HK-2 (cell line): ENCODE measurements at regions not wholly inside any gene's neighbourhood (a gene's known extent, or its start where the extent isn't known, plus 50 kb on each side); places are given as distances from the start of the nearest gene placed in this dataset.

Experiments
- DNase-seq: peaks from one replicate; pipeline ENCODE4 v3.0.0-alpha.2; 2018; ENCODE audit not compliant: unreplicated experiment

DNA sequence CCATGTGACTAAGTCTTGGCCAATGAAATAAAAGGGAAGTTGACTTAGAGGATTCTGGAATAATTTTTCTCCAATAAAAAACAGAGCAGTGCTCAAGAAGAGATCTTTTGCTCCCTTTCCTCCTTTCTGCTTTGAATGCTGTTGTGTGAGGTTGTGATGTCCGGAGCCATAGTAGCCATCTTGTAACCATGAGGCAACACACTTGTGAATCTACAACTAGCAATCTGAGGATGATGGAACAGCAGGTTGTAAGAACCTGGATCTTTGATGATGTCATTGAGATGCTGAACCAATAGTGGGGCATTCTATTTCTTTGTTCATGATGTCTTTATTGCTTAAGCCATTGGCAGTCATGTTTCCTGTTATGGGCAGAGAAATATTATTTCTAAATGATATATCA is 230.0 kb upstream of the SRRM4 start:
- DNase-seq, result no peak

DNA sequence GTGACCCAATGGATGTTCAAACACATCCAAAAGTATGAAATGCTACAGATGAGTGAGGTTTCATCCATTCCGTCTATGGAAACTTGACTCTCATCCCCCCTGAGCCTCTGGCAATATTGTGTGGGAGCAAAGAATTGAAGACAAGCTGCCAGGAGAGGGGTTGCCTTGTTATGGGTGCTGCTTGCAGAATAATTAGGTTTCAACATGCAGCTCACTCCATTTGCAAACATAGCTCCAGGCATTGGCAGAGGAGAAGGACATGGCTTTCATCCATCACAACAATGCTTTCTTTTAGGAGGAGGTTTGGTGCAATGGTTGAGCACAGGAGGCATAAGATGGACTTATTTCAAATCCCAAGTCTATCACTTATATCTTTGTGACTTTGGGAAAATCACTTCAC is 220.7 kb upstream of the SRRM4 start:
- no peak for DNase-seq

DNA sequence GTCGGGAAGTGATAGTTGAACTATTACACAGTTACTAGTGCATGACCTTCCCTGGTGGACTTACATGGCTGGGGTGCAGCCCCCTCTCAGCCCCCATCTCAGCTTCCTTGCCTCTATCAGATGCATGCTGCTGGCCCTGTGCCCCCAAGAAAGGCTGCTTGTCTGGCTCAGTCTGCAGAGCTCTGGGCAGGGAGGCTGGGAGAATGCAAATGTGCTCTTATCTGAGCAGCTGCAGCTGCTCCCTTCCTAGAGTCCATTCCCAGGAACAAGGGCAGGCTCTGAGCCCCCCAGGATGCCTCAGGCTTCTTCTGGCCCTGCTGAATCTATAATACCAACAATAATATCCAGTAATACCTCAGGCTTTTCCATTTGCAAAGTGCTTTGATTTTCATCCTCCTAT is 218.1 kb upstream of the SRRM4 start:
- DNase-seq, result no peak

DNA sequence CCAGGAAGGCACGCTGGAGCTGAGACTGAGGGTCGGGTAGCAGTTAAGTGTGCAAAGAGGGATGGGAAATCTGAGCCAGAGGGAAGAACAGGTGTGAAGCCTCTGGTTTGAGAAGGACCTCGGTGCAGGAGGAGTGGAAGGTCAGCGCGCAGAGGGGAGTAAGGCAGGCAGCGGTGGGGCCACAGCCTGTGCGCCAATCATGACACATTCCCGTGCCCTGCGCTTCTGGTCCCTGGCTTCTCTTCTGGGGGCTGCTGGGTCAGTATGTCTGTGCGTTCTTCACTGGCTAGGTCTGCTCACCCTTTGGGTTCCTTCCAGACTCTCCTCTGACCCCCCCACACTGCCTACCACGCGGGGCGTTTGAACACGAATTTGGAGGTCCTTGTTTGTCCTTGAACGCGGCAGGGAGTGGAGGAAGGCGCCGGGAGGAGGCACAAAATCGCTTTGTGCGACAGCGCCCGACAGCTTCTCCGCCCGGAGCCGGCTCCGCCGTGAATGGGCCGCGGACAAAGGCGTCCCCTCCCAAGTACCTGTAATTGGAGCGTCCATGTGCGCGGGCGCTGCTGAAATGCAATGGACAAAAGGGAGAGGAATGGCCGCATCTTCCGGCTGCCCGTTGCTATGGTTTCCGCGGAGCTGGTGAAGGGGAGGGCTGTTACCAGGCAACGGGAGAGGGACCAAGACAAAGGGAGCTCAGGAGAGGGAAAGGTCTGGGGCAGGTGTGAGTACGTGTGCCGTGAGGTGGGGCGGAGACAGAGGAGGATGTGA is 207.2 kb upstream of the SRRM4 start:
- no peak for DNase-seq

DNA sequence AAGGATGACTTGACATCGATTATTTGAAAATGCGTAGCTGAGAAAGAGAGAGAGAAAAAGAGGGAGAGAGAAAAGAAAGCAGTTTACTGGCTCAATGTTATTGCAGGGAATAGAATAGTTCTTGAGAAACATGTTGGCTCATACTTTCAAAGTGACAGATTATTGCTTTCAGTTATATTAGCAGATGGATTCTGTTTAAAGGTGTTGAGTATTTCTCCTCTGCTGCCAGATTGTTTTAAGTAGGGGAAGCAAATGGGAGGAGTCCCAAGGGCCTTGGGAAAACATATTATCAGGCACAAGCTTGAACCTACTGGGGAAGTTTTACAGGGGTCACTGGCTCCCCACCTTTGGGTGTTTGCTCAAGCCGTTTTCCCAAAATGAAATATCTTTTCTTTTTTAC is 203.8 kb upstream of the SRRM4 start:
- DNase-seq, result no peak

DNA sequence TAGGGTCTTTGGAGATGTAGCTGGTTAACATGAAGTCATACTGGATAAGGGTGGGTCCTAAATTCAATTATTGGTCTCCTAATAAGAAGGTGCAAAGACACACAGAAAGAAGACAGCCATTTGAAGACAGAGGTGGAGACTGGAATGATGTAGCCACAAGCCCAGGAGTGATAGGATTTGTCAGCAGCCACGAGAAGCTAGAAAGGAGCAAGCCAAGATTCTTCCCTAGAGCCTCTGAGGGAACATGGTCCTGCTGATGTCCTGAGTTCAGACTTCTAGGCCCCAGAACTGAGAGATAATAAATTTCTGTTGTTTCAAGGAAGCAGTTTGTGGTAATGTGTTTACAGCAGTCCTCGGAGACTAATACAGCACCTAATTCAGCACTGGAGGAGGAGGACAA is 203.3 kb upstream of the SRRM4 start:
- DNase-seq, result no peak

DNA sequence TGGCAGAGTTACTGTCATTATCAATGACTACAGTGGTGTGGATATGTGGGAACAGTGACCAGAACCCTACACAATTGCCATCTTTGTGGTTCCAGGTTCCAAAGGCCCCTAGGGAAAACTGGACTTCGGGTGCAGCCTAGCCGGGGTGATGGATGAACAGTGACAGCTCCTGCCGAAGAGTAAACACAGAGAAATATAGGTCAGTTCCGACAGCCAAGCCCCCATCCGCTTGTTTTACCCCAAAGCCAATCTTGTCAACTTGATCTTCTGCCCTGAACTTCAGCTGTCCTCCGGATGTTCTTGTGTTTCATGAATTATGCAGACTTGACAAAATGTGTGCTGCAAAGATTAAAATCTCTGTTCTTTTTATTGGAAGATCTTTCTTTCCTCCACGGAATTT is 200.4 kb upstream of the SRRM4 start:
- DNase-seq, result no peak

DNA sequence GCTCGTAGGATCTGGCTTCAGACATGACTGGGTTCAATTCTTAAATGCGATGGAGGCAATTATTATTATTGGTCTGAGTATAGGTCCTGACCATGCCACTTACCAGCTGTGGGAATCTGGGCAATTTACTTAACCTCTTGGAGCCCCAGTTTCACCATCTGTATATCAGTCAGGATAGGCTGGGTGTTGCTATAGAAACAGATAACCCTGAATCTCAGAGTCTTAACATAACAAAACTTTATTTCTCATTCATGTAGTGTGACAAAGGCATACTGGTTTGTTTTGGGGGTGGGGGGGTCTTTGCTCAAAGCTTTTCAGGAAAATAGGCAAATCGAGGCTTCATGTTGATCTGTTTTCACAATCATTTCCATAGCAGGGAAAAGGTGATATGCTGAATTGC is 199.6 kb upstream of the SRRM4 start:
- no peak for DNase-seq

DNA sequence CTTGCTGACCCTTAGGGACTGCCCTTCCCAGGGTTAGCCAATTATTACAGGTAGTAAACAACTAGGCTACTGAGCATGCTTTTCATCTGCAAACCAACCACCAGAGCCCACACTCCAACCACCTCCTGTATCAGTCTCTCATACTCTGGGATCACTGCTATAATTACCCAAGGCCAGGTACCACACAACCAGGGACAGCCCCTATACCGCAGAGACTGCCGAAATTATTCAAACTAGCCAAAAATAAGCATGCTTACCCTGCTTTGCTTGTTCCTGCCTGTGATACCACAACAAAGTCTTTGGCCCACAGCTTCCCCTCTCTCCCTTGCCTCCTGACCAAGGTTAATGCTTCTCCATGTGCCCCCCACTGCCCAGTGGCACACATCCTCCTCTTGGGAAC is 197.6 kb upstream of the SRRM4 start:
- no peak for DNase-seq

DNA sequence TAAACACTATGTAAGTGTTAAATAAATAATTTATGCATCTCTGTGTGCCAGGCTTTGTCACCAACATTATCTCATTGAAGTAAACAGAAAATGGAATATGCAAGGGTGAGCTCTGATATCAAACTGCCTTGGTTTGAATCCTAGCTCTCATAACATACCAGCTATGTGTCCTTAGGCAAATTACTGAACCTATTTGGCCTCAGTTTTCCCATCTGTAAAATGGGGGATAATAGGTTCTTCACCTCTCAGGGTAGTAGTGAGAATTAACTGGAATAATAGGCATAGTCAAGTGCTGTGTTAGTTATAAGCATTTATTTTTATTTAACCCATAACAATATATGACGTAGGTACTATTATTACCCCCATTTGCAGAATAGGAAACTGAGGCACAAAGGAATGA is 190.8 kb upstream of the SRRM4 start:
- no peak for DNase-seq

DNA sequence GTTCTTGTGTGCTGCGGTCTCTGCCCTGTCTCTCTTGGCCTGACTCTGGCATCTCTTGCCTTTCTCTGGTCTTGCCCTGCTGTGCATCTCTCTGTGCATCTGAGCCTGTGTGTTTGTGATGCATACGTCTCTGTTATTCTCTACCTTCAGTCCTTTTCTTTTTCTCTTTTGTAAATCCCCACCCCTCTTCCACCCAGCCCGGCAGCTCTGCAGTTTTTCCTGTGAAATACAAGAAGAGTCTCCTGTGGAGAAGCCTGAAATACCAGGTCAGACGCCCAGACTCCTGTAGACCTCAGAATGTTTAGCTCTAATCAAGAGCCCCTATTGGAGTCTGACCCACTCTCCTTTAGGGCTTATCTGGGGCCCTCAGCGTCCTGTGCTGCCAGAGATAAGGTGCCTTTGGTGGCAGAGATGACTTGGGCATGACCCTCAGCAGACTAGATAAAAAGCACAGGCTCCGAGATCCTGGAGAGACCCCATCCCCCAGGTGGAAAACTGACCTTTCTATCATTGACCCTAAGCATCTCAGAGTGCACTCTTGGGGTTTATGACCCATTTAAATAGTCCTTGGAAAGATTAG is 167.5 kb upstream of the SRRM4 start:
- no peak for DNase-seq

DNA sequence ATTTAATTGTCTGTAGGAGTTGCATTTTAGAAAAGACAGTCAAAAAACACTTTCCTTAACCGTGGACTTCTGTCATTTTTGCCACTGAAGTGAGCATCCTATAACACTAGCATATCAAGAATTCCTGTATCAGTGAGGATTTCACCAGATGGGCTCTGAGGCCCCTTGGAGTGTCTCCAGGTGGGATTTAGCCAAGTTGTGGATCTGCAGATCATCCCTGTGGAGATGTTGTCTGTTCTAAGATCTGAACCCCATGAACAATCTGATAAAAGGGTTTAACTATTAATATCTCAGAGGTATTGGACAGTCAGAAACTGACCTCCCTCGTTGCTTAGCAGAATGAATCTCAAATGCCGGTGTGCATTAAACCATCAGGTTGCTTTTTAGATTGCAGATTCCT is 165.0 kb upstream of the SRRM4 start:
- DNase-seq, result no peak

DNA sequence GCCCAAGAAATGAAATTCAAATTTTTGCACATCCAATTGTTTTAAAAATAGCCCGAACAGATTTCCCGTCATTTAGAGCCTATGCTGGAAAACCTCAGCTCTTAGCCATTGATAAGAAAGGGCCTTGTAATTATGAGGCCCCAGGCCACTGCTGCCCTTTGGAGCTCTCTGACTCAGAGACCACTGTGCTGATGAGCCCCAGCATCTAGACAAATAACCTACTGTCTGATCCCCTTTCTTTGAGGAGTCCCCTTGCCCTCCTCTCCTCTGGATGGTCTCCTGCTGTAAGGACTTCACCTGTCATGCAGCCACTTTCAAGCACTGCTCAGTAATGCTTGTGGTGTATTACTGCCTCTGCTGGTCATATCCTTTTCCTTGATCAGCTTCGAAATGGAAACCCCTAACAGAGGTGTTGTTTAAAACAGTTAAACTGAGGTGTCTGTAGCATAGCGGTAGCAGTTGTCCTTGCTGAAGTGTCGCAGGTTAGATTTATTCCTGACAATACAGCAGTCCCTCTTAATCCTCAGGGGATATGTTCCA is 159.9 kb upstream of the SRRM4 start:
- DNase-seq, result no peak

DNA sequence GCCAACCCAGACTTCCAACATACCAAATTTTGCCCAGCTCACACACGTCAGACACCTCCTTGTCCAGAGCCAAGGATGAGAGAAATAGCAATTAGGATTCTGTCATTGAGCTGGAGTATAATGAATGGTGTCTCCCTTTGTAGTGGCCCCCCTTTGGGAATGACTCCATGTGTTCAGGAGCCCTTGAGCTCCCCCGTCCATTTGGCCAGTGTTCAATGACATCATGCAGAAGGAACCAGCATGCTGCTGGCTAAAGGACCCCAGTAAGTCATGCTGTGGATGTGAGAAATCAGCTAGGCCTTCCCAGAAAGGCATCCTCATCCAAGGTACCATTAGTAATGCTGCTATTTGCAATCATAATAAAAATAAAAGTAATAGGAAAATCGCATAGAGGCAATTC is 158.8 kb upstream of the SRRM4 start:
- DNase-seq, result no peak

DNA sequence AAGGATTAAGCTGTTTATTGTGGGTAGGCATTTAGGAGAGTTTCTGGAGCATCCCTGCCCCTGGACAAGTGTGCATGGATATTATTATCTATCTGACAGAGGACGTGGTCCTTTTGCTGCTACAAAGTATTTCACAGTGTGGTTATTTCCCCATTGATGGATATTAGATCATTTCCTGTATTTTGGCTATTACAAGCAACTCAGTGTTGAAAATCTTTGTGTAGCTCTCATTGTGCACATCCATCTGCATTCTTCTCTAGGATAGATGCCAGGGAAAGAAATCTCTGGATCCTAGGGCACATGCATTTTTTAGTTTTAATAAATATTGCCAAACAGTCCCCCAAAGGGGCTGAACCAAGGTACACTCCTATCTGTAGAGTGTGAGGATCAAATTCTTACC is 154.3 kb upstream of the SRRM4 start:
- DNase-seq, result no peak

DNA sequence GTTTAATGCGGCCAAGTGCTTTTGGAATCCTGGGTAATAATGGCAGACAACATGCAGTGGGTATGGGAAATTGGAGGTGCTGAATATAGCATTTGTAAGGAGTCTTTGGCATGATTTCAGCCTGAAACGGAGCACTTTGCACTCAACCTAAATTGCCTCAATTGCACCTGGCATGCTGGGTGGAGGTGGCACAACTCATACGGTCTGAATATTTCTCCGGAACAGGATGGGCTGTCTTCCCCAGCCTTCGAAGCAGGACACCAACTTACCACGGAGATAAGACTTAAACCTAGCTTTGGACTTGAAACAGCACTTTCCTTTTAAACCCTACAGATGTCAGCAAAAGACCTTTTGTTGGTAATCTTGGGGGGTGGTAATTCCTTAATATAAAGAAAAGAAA is 153.7 kb upstream of the SRRM4 start:
- no peak for DNase-seq

DNA sequence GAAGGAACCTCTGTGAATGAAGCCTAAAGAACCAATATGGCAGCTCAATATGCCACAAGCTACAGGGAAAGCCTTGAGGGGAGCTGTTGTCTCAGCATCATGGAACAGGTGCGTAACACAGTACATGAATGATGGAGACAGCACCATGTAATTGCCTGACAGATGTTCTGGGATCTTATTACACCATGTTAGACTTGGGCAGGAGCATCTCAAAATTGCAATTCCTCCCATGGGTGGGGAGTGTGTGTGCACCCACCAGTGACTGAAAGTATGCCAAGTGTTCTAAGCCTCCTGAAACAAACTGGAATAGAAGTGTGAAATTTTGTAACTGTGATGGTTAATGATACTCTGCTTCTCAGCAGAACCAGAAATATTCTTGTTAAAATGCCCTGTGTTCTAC is 151.0 kb upstream of the SRRM4 start:
- no peak for DNase-seq

DNA sequence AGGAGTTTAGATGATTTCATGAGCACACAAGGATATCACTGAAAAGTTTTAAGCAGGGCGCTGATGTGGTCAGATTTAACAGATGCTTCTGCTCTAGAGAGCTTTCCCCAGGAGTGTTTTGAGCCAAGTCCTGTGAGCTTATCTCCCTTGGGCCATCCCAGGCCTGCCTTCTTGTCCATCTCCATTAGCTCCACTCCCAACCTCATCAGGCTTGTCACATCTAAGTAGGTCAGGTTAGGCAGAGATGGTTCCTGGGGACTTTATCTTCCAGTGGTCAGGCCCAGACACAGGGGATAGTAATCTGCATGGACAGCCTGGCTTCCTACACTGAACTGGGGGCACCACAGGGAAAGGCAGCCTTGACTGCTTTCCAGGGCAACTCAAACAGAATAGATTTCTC is 145.4 kb upstream of the SRRM4 start:
- DNase-seq, result no peak

DNA sequence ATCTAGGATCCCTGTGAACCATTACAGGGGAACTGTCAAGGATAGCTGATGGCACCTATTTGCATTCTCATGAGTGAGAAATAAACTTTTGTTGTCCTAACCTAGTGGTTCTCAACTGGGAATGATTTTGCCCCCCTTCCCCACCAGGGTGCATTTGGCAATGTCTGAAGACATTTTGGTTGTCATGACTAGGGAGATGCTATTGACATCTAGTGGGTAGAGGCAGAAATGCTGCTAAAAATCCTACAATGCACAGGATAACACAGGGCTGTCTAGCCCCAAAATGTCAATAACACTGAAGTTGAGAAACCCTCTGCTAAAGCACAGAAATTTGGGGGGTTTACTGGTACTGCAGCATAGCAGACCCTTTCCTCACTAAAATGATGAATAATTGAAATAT is 140.9 kb upstream of the SRRM4 start:
- no peak for DNase-seq

DNA sequence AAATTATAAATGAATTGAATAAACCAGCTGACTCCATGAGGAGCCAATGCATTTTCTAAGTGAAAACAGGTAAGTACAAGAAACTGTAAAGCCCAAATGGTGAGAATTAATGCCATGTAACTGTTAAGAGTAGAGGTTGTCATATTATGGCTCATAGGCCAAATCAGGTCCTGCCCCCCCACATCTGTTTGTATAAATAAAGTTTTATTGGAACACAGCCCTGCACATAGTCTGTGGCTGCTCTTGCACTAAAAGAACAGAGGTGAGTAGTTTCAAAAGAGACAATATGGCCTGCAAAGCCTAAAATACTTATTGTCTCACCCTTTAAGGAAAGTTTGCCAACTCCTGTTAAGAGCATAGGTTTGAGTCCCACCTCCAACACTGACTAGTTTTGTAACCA is 140.5 kb upstream of the SRRM4 start:
- no peak for DNase-seq

DNA sequence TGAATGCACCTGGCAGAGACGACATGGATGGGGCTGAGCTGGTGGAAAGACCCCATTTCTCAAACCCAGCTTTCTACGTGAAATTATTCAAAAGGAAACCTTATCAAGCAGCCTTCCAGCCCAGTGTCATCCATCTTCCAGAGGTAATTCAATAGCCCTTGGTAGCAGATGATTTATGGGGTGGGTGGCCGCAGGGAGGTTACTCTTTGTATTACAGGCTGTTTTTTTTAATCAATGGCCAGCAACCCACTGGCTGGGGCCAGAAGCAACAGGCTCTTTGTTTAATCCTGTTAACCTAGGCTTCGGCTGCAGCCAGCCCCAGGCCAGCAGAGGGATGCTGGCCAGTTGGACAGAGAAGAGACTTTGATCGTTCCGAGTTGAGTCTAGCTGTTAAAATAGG is 139.8 kb upstream of the SRRM4 start:
- DNase-seq, result no peak

DNA sequence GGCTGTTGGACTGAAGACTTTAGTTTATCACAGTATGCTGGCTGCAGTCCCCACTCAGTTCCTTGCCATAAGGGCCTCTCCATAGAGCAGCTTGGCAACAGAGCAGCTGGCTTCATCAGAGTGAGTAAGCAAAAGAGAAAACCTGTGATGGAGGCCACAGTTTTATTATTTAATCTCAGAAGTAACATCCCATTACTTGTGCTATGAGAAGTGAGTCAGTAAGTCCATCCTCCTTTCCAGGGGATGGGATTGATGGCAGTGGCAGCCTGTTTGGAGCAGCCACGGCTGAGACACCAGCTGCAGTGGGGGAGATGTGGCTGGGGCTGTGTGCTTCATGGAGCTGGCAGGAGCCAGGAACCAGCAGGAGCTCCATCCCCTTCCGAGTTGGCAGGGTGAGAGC is 138.5 kb upstream of the SRRM4 start:
- no peak for DNase-seq

DNA sequence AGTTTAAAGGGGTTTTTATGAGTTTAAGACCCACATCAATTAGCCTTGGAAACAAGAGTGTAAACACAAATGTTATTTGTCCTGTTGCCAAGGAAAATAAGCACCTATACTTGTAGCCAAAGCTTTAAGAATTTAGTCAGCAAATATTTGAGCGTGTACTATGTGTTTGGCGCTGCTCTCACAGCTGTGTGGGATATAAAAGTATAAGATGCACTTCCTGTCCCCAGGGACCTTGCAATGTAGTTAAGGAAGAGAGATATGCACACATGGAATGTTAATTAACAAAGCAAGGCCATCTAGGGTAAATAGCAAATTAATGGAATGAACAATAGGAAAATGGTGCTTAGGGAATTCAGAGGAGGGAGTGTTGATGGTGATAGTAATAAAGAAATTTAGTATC is 134.9 kb upstream of the SRRM4 start:
- no peak for DNase-seq
